ENCODE measurements at regions not wholly inside any gene's neighbourhood (a gene's known extent, or its start where the extent isn't known, plus 50 kb on each side); places are given as distances from the start of the nearest gene placed in this dataset.

GRCh38 chr21:15992171-15992570 is 262.4 kb downstream of the USP25 start:
- TF ChIP-seq POLR2A (IDR thresholded peaks at IDR 0.05) (no peak), CTCF (IDR thresholded peaks at IDR 0.05) (no peak)

Measured in heart left ventricle (tissue), 13 donors.